GM18507 (cell line): ENCODE measurements at regions not wholly inside any gene's neighbourhood (a gene's known extent, or its start where the extent isn't known, plus 50 kb on each side); places are given as distances from the start of the nearest gene placed in this dataset.

ENCODE experiments used
- DNase-seq: peaks from one replicate; pipeline ENCODE4 v3.0.0; 2011; ENCODE audit warnings: low read depth; ENCODE audit not compliant: insufficient read length; ENCODE audit errors: extremely low spot score
- FAIRE-seq: peaks from 2 replicates; lab custom pipeline; 2011; peaks lifted over from hg19 to GRCh38; lab: Jason Lieb, UNC

DNA sequence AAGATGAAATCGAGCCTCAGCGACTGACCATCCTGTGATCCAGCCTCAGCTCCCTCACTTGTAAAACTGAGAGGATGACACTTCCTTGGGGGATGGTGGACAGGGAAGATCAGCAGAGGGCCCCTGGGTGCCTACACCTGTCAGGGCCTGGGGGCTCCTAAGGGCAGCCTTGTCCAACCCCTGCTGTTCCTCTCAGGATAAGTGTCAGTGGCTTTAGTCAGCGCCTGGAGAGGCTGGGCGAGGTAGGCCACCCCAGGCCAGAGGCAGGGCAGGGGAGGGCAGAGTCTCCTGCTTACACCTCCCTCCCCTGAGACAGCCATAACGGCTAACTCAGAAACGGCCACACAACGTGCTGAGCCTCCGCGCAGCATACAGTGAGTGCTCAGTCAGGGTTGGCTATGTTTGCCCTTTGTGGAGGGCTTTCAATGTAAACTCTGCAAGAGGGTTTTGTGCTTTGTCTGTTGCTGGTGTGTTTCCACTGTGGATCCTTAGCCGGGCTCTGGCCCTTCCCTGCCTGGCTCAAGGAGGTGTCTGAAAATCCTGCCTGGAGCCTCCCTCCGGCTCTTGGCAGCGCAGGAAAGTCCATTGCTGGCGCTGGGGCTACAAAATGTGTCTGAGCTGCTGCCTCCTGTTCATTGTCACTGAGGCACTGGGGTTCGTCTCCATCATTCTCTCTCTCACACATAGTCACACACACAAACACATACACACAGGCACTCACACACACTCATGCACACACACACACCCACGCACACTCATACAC, 588.4 kb downstream of the PTPRU start:
- FAIRE-seq (no peak), DNase-seq (no peak)

GRCh38 chr1:29824025-29824424, 587.7 kb downstream of the PTPRU start:
- DNase-seq (no peak), FAIRE-seq (no peak)

GRCh38 chr1:29823561-29823960, 587.2 kb downstream of the PTPRU start:
- DNase-seq (no peak), FAIRE-seq (no peak)

DNA sequence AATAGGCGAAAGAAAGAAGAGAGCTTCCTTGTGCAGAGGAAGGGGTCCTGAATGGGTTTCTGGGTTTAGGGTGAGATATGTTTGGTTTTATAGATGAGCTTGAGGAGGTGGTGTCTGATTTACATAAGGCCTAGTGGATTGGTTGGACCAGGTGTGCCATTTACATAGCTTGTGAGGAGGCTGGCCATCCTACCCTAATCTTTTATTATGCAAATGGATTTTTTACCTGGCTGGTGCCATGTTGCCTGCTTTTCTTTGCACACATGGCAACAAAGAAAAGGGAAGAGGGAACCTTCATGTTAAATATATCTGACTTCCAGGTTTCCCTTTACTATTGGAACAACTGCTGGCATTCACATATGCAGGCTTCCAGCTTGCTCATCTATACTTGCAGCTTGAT, 585.3 kb downstream of the PTPRU start:
- DNase-seq (no peak), FAIRE-seq (no peak)

- FAIRE-seq (no peak), DNase-seq (no peak)
These were observed 584.1 kb downstream of the PTPRU start for GRCh38 chr1:29820401-29820800.

GRCh38 chr1:29812408-29813135, 576.2 kb downstream of the PTPRU start:
- no peak for DNase-seq
- FAIRE-seq, result no peak

DNA sequence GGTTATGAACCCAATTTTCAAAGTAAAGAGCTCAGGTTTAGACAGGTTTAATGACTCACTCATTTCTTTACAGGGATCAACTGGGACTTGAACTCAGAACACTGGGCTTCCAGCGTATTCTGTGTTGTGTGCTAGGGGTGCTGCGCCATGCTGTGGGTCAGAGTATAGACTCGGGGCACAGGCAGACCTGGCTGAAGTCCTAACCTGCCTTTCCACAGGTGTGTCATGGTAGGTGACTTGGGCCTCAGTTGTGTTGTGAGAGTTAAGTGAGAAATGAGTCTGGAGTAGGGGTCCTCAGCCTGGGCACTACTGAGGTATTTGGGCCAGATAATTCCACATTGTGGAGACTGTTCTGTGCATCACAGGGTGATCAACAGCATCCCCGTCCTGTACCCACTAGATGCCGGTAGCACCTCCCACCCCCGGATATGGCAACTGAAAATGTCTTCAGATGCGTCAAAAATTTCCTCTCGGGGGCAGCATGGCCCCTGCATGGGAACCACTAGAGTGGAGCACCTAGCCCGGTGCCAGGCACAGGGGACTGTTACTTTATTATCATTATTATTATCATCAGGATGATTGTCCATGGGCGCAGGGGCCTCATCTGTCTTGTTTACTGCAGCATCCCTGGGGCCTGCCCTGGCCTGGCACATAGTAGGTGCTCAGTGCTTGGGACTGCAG, 575.5 kb downstream of the PTPRU start:
- DNase-seq (no peak), FAIRE-seq (no peak)

- DNase-seq, result no peak
- FAIRE-seq, result no peak
These were observed 574.9 kb downstream of the PTPRU start for GRCh38 chr1:29811247-29811646.

- FAIRE-seq (no peak), DNase-seq (no peak)
These were observed 574.1 kb downstream of the PTPRU start for GRCh38 chr1:29810121-29811120.

DNA sequence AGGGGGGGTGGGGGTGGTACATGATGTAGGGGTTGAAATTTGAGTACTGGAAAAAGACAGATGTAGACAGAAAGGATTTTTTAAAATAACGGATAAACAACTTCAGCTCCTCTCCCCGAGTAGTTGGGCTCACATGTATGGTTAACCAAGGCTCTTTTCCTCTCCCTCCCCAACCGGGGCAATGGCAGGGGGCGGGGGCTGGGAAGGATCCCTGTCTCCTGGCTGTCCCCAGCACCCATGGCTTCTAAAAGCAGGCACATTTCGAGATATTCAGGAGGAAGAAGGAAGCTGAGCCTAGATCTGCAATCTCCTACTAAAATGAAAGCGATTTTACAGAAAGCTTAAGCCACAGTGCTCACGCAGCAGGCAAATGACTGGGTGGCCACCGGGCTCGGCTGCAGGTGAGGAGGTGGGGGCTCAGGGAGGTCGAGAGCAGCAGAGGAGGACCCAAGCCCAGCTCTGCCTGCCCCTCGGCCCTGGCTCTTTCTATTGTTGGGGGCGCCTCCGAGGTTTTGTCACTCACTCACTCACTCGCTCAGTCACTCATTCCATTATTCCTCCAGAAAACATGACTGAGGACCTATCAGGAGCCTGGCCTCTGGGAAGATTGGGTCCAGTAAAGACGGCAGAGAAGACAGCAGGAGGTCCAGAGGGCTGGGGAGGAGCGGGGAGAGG, 573.3 kb downstream of the PTPRU start:
- no peak for FAIRE-seq
- no peak for DNase-seq

GRCh38 chr1:29808141-29808995, 572.0 kb downstream of the PTPRU start:
- FAIRE-seq, result no peak
- no peak for DNase-seq

- FAIRE-seq (no peak), DNase-seq (no peak)
These were observed 571.4 kb downstream of the PTPRU start for GRCh38 chr1:29807689-29808088.

GRCh38 chr1:29806646-29807319, 570.5 kb downstream of the PTPRU start:
- DNase-seq (no peak), FAIRE-seq (no peak)

DNA sequence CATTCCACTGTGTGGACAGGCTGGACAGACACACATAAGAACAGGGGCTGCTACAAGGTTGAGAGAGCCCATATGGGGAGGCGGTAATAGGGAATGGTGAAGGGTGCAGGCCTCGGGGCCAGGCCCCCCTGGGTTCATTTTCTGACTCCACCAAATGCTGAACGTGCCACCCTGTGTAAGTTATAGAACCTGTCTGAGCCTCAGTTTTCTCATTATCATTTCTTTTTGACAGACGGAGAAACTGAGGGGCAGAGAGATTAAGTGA, 569.5 kb downstream of the PTPRU start:
- DNase-seq, result no peak

GRCh38 chr1:29805122-29805895, 569.0 kb downstream of the PTPRU start:
- no peak for FAIRE-seq
- DNase-seq, result no peak

More for the DNA sequence above, 569.5 kb downstream of the PTPRU start:
- FAIRE-seq, result no peak

GRCh38 chr1:29804181-29804899, 568.0 kb downstream of the PTPRU start:
- no peak for DNase-seq
- FAIRE-seq, result no peak
